B cell (primary cell): ENCODE measurements at regions not wholly inside any gene's neighbourhood (a gene's known extent, or its start where the extent isn't known, plus 50 kb on each side); places are given as distances from the start of the nearest gene placed in this dataset.

ENCODE experiments used
- ATAC-seq: fragments of 200-7000 bp; cut with Tn5 transposase; one replicate; pipeline ENCODE4 v1.10.0; 2021; ENCODE audit warnings: low read depth, mild to moderate bottlenecking, moderate number of reproducible peaks, moderate library complexity
- CTCF ChIA-PET: fragments of 350-600 bp; sonication (Branson Sonifier 250); formaldehyde crosslinking; loops from one replicate; lab custom pipeline; 2021; ENCODE audit warnings: antibody characterized with exemption, inconsistent platforms; lab: Charles Lee
- POLR2A ChIA-PET: fragments of 350-600 bp; sonication (Branson Sonifier 250); formaldehyde crosslinking; loops from one replicate; lab custom pipeline; 2021; ENCODE audit warnings: antibody characterized with exemption; lab: Charles Lee
- DNase-seq: peaks from one replicate; pipeline ENCODE4 v3.0.0; 2013
- H2AFZ ChIP-seq: 2 replicates; pipeline ENCODE4 v1.6.1; 2012; ENCODE audit warnings: mild to moderate bottlenecking, low read depth, low read length; ENCODE audit not compliant: insufficient read depth, poor library complexity, severe bottlenecking
- H3K27ac ChIP-seq, 2 donors: 1 replicate in 1 of 2; 2 replicates in 1 of 2; pipeline ENCODE4 v1.5.1; 2012 to 2013; ENCODE audit warnings: low read length in 2 of 2, mild to moderate bottlenecking in 2 of 2, moderate library complexity in 1 of 2
- H3K27me3 ChIP-seq, 4 experiments: fragments of 200-600 bp in 1 of 4; sonication (generic) in 1 of 4; replicated peaks in 1 of 4; 1 replicate in 2 of 4; 2 replicates in 2 of 4; pipeline versions ENCODE4 v1.6.1 to v1.7.0; 2013 to 2016; ENCODE audit warnings: low read length in 3 of 4, mild to moderate bottlenecking in 2 of 4, mixed read lengths in 1 of 4, moderate library complexity in 1 of 4; ENCODE audit not compliant: insufficient read depth in 4 of 4, control insufficient read depth in 3 of 4; ENCODE audit errors: control extremely low read depth in 1 of 4
- H3K36me3 ChIP-seq, 2 experiments: replicated peaks in 1 of 2; 1 replicate in 1 of 2; 2 replicates in 1 of 2; pipeline versions ENCODE4 v1.6.1 to v1.7.1; 2013; ENCODE audit warnings: low read length in 1 of 2; ENCODE audit not compliant: insufficient read depth in 2 of 2, control insufficient read depth in 1 of 2; ENCODE audit errors: control extremely low read depth in 1 of 2, extremely low read depth in 1 of 2
- H3K4me1 ChIP-seq, 2 donors: fragments of 200-600 bp in 1 of 2; sonication (generic) in 1 of 2; 1 replicate in 1 of 2; 2 replicates in 1 of 2; pipeline versions ENCODE4 v1.5.1 to v1.6.1; 2013 to 2017; ENCODE audit warnings: low read length in 2 of 2; ENCODE audit not compliant: control insufficient read depth in 2 of 2, insufficient read depth in 2 of 2
- H3K4me2 ChIP-seq: replicated peaks from 2 replicates; pipeline ENCODE3; 2012; ENCODE audit warnings: mild to moderate bottlenecking, low read depth, low read length; ENCODE audit not compliant: poor library complexity, severe bottlenecking
- H3K4me3 ChIP-seq, 5 experiments: fragments of 200-600 bp in 1 of 5; sonication (generic) in 1 of 5; 1 replicate in 3 of 5; 2 replicates in 2 of 5; pipeline versions ENCODE4 v1.5.1 to v1.7.0; 2011 to 2016; ENCODE audit warnings: low read length in 4 of 5, mild to moderate bottlenecking in 4 of 5, low read depth in 2 of 5, control low read depth in 1 of 5, moderate library complexity in 1 of 5; ENCODE audit not compliant: insufficient read depth in 1 of 5; ENCODE audit errors: control extremely low read depth in 1 of 5, extremely low read depth in 1 of 5
- H3K79me2 ChIP-seq: fragments of 200-600 bp; sonication (generic); one replicate; pipeline ENCODE4 v1.6.0; 2016; ENCODE audit warnings: low read length; ENCODE audit not compliant: control insufficient read depth, insufficient read depth
- H3K9ac ChIP-seq: fragments of 200-600 bp; sonication (generic); 2 replicates; pipeline ENCODE4 v1.6.1; 2017; ENCODE audit warnings: mild to moderate bottlenecking, low read length, moderate library complexity
- H3K9me3 ChIP-seq, 3 donors: one replicate each; pipeline versions ENCODE4 v1.6.1 to v1.7.1; 2013; ENCODE audit warnings: low read length in 2 of 3; ENCODE audit not compliant: control insufficient read depth in 2 of 3, insufficient read depth in 1 of 3; ENCODE audit errors: control extremely low read depth in 1 of 3
- H4K20me1 ChIP-seq: 2 replicates; pipeline ENCODE4 v1.6.0; 2012; ENCODE audit warnings: mild to moderate bottlenecking, low read length; ENCODE audit not compliant: insufficient read depth, control insufficient read depth, poor library complexity, severe bottlenecking
- H3K27ac Mint-ChIP-seq: one replicate; pipeline ENCODE4 v1.8.0; 2021; ENCODE audit warnings: mixed read lengths
- H3K27me3 Mint-ChIP-seq: one replicate; pipeline ENCODE4 v1.8.0; 2021; ENCODE audit warnings: mixed read lengths
- H3K4me1 Mint-ChIP-seq: one replicate; pipeline ENCODE4 v1.8.0; 2021; ENCODE audit warnings: mixed read lengths
- H3K4me3 Mint-ChIP-seq: one replicate; pipeline ENCODE4 v1.8.0; 2021; ENCODE audit warnings: mixed read lengths
- H3K9me3 Mint-ChIP-seq: one replicate; pipeline ENCODE4 v1.8.0; 2022; ENCODE audit warnings: mixed read lengths; ENCODE audit not compliant: insufficient read depth
- EZH2 ChIP-seq: IDR thresholded peaks from 2 replicates; pipeline ENCODE4 v1.6.1; 2012; ENCODE audit warnings: borderline replicate concordance, low read depth, mild to moderate bottlenecking, moderate library complexity, low read length; ENCODE audit not compliant: insufficient read depth, poor library complexity, severe bottlenecking
- WGBS: methylation state at CpG from one replicate; pipeline ENCODE4 v1.1.5; 2013; ENCODE audit warnings: missing lambda C conversion rate; ENCODE audit not compliant: insufficient coverage; 5-methylcytosine and 5-hydroxymethylcytosine counted together
- intact Hi-C: fragments of 100-400 bp; cut with micrococcal nuclease; formaldehyde crosslinking; loops from one replicate; pipeline ENCODE4 v1.10.0; 2022
- TF ChIP-seq, protein P1 (sequence below): fragments of 200-600 bp; IDR thresholded peaks from one replicate; pipeline ENCODE4 v1.8.0; 2022; ENCODE audit warnings: antibody characterized with exemption, mild to moderate bottlenecking

DNA sequence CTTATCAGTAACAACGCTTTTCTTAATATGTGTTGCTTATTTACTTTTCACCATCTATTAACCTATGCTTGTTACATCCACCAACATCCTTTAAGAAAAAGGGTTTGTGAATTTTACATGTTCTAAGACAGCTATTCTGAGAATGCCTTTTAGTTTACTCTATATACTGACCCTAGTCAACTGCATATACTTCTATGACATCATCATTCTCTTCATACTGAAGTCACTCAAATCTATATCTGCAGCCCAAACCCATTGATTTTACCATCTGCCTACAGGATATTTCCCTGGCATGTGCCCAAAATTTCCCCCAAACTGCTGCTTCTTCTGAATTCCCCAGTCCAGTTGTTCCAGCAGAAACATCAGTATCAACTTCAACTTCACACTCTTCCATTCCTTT, 94.6 kb upstream of the FAM204A start:
- WGBS = no CpG with 5 or more reads among the region's 1 CpG
- Histone ChIP-seq H3K36me3 (no peaks in the 10 kb centered on the region), H4K20me1 (no peaks in the 10 kb centered on the region), H3K9ac (no peak overlapping the region), H3K4me3 (no peak overlapping the region), H3K4me1 (no peaks in the 10 kb centered on the region), H3K79me2 (no peaks in the 10 kb centered on the region), H3K27ac (no peak overlapping the region), H3K9me3 (peaks cover 0 to under 1% (median 0%) of the 10 kb centered on the region in 3 donors), H3K27me3 (peaks cover 0 to 6% (median 5%) of the 10 kb centered on the region in 4 experiments), H3K4me2 (no peak overlapping the region), H2AFZ (no peak overlapping the region)
- CTCF ChIA-PET = no interaction called here
- intact Hi-C loops = no loop called here
- ATAC-seq (no peak), DNase-seq (no peak)
- Mint-ChIP-seq H3K4me1 (no peaks in the 10 kb centered on the region), H3K4me3 (no peak overlapping the region), H3K27ac (no peak overlapping the region), H3K9me3 (no peaks in the 10 kb centered on the region), H3K27me3 (peaks cover 37% of the 10 kb centered on the region)
- POLR2A ChIA-PET = no interaction called here
- no peak for TF ChIP-seq EZH2
- TF ChIP-seq, protein P1, sequence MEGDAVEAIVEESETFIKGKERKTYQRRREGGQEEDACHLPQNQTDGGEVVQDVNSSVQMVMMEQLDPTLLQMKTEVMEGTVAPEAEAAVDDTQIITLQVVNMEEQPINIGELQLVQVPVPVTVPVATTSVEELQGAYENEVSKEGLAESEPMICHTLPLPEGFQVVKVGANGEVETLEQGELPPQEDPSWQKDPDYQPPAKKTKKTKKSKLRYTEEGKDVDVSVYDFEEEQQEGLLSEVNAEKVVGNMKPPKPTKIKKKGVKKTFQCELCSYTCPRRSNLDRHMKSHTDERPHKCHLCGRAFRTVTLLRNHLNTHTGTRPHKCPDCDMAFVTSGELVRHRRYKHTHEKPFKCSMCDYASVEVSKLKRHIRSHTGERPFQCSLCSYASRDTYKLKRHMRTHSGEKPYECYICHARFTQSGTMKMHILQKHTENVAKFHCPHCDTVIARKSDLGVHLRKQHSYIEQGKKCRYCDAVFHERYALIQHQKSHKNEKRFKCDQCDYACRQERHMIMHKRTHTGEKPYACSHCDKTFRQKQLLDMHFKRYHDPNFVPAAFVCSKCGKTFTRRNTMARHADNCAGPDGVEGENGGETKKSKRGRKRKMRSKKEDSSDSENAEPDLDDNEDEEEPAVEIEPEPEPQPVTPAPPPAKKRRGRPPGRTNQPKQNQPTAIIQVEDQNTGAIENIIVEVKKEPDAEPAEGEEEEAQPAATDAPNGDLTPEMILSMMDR = no peak

DNA sequence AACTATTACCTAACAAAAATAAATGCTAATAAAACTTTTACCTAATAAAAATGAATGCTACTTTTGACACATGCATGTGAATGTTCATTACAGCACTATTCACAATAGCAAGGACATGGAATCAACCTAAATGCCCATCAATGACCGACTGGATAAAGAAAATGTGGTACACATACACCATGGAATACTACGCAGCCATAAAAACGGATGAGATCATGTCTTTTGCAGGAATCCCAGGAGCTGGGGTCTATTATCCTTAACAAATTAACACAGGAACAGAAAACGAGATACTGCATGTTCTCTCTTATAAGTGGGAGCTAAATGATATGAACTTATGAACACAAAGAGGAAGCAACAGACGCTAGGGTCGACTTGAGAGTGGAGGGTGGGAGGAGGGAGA, 88.1 kb upstream of the FAM204A start:
- ATAC-seq (no peak), DNase-seq (no peak)
- POLR2A ChIA-PET = no interaction called here
- Mint-ChIP-seq H3K4me3 (no peak overlapping the region), H3K27ac (no peak overlapping the region), H3K9me3 (no peaks in the 10 kb centered on the region), H3K27me3 (peaks cover 17% of the 10 kb centered on the region), H3K4me1 (no peaks in the 10 kb centered on the region)
- Histone ChIP-seq H3K27me3 (peaks cover 0 to 4% (median 0%) of the 10 kb centered on the region in 4 experiments), H3K27ac (no peak overlapping the region), H3K4me1 (no peaks in the 10 kb centered on the region), H3K9me3 (no peaks in the 10 kb centered on the region), H3K4me2 (no peak overlapping the region), H3K4me3 (no peak overlapping the region), H2AFZ (no peak overlapping the region), H4K20me1 (no peaks in the 10 kb centered on the region), H3K79me2 (no peaks in the 10 kb centered on the region), H3K36me3 (no peaks in the 10 kb centered on the region), H3K9ac (no peak overlapping the region)
- TF ChIP-seq EZH2 = no peak
- TF ChIP-seq, protein P1 = no peak
- CTCF ChIA-PET = no interaction called here
- WGBS = 100% methylated on average over 2 of the region's 6 CpGs
- intact Hi-C loops = no loop called here
